ENCODE measurements at regions not wholly inside any gene's neighbourhood (a gene's known extent, or its start where the extent isn't known, plus 50 kb on each side); places are given as distances from the start of the nearest gene placed in this dataset.

- TF ChIP-seq POLR2AphosphoS5 (IDR thresholded peaks at IDR 0.05) (no peak), CTCF (IDR thresholded peaks at IDR 0.05) (no peak)
- H3K27ac ChIP-seq, result no peak overlapping the region
- DNase-seq (ENCODE audit: low spot score in 2 of 2), result no peak
- intact Hi-C loops (cut with DNase I; ENCODE audit: low total_unique reads), result no loop called here
- peaks cover 16 to 19% of the 10 kb centered on the region in 2 donors for H3K9me3 ChIP-seq
- no peaks in the 10 kb centered on the region for H3K4me1 ChIP-seq
- no peaks in the 10 kb centered on the region for H3K27me3 ChIP-seq
- no peak overlapping the region for H3K4me3 ChIP-seq
- no peaks in the 10 kb centered on the region for H3K36me3 ChIP-seq
Measured at GRCh38 chr2:88815282-88815681, 123.8 kb downstream of the RPIA start.

DNA sequence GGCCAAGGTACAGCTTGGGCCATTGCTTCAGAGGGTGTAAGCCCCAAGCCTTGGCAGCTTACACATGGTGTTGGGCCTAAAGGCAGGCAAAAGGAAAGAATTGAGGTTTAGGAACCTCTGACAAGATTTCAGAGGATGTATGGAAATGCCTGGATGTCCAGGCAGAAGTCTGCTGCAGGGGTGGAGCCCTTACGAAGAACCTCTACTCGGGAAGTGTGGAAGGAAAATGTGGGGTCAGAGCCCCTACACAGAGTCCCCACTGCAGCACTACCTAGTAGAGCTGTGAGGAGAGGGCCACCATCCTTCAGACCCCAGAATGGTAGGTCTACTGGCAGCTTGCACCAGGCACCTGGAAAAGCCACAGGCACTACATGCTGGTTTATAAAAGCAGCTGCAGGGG lies 124.2 kb downstream of the RPIA start:
- no peak overlapping the region for H3K4me3 ChIP-seq
- no peak for TF ChIP-seq CTCF (IDR thresholded peaks at IDR 0.05)
- no peak for TF ChIP-seq POLR2AphosphoS5 (IDR thresholded peaks at IDR 0.05)
- TF ChIP-seq POLR2A (IDR thresholded peaks at IDR 0.05), result no peak
- no peaks in the 10 kb centered on the region for H3K36me3 ChIP-seq
- H3K27me3 ChIP-seq, result no peaks in the 10 kb centered on the region
- H3K27ac ChIP-seq, result no peak overlapping the region
- DNase-seq (ENCODE audit: low spot score in 2 of 2), result no peak
- peaks cover 16 to 19% of the 10 kb centered on the region in 2 donors for H3K9me3 ChIP-seq
- intact Hi-C loops (cut with DNase I; ENCODE audit: low total_unique reads), result no loop called here
- H3K4me1 ChIP-seq, result no peaks in the 10 kb centered on the region

DNA sequence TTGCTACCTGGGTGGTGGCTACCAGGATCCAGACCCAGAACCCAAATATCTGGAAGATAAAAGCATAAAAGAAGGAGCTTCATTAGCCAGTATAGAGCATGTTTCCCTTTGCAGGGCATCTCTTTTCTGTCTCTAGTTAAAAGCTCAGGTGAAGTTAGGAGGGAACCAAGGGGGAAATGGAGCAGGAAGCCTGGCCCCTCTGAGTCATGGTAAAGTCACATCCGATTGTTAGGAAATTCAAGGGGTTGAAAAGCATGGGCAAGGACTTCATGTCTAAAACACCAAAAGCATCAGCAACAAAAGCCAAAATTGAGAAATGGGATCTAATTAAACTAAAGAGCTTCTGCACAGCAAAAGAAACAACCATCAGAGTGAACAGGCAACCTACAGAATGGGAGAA lies 126.9 kb downstream of the RPIA start:
- no peak overlapping the region for H3K4me3 ChIP-seq
- no peak overlapping the region for H3K27ac ChIP-seq
- H3K27me3 ChIP-seq, result no peaks in the 10 kb centered on the region
- no peak for DNase-seq (ENCODE audit: low spot score in 2 of 2)
- no peaks in the 10 kb centered on the region for H3K36me3 ChIP-seq
- intact Hi-C loops (cut with DNase I; ENCODE audit: low total_unique reads), result no loop called here
- TF ChIP-seq POLR2AphosphoS5 (IDR thresholded peaks at IDR 0.05) (no peak), POLR2A (IDR thresholded peaks at IDR 0.05) (no peak), CTCF (IDR thresholded peaks at IDR 0.05) (no peak)
- H3K9me3 ChIP-seq, result peaks cover 16 to 19% of the 10 kb centered on the region in 2 donors
- H3K4me1 ChIP-seq, result no peaks in the 10 kb centered on the region

DNA sequence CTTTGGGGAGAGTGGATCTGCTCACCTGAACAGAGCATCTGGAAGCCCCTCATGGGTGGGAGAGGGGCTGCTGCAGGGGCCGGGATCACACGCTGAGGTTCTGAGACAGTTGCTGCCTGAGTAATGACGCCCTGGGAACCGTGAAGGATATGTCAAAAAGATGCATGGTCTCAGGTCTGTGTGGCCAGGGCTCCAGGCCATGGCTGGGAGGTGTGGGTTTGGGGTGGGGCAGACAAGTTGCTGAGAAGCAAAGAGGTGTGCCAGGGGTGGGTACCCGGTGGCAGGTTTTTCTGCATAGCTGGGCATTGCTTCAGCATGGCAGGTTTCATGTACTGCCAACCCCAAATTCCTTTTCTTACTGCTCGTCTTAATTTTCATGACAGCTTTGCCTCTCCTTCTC lies 133.5 kb downstream of the RPIA start:
- no peak for TF ChIP-seq POLR2AphosphoS5 (IDR thresholded peaks at IDR 0.05)
- TF ChIP-seq POLR2A (IDR thresholded peaks at IDR 0.05), result no peak
- no peak for TF ChIP-seq CTCF (IDR thresholded peaks at IDR 0.05)
- no peaks in the 10 kb centered on the region for H3K36me3 ChIP-seq
- DNase-seq (ENCODE audit: low spot score in 2 of 2), result peak in 1 of 2 donors; percentile 47

GRCh38 chr2:88826399-88826798 lies 134.9 kb downstream of the RPIA start:
- Histone ChIP-seq H3K36me3 (no peaks in the 10 kb centered on the region), H3K4me3 (no peak overlapping the region), H3K9me3 (no peaks in the 10 kb centered on the region), H3K27me3 (no peaks in the 10 kb centered on the region), H3K27ac (no peak overlapping the region), H3K4me1 (no peaks in the 10 kb centered on the region)
- intact Hi-C loops (cut with DNase I; ENCODE audit: low total_unique reads), result no loop called here
- no peak for DNase-seq (ENCODE audit: low spot score in 2 of 2)
- no peak for TF ChIP-seq POLR2AphosphoS5 (IDR thresholded peaks at IDR 0.05)
- no peak for TF ChIP-seq CTCF (IDR thresholded peaks at IDR 0.05)
- TF ChIP-seq POLR2A (IDR thresholded peaks at IDR 0.05), result no peak

More for the DNA sequence above, 133.5 kb downstream of the RPIA start:
- Histone ChIP-seq H3K9me3 (no peaks in the 10 kb centered on the region), H3K4me1 (no peaks in the 10 kb centered on the region), H3K27me3 (no peaks in the 10 kb centered on the region), H3K27ac (no peak overlapping the region), H3K4me3 (no peak overlapping the region)
- intact Hi-C loops (cut with DNase I; ENCODE audit: low total_unique reads), result no loop called here
